CD14-positive monocyte (primary cell): ENCODE measurements at regions not wholly inside any gene's neighbourhood (a gene's known extent, or its start where the extent isn't known, plus 50 kb on each side); places are given as distances from the start of the nearest gene placed in this dataset.

Experiments
- DNase-seq, 3 donors: peaks; one replicate each; pipeline ENCODE4 v3.0.0-alpha.2; 2011 to 2022
- H2AFZ ChIP-seq: 2 replicates; pipeline ENCODE4 v1.6.0; 2012; ENCODE audit warnings: mild to moderate bottlenecking, low read depth, low read length, inconsistent platforms; ENCODE audit not compliant: insufficient read depth, poor library complexity, severe bottlenecking
- H3K27ac ChIP-seq, 2 donors: 1 replicate in 1 of 2; 2 replicates in 1 of 2; pipeline ENCODE4 v1.5.1; 2012 to 2013; ENCODE audit warnings: low read length in 2 of 2, control low read depth in 1 of 2, inconsistent platforms in 1 of 2, low read depth in 1 of 2, mild to moderate bottlenecking in 1 of 2
- H3K27me3 ChIP-seq, 2 donors: one replicate each; pipeline versions ENCODE4 v1.6.0 to v1.6.1; 2011 to 2013; ENCODE audit warnings: low read length in 2 of 2; ENCODE audit not compliant: control insufficient read depth in 2 of 2, insufficient read depth in 2 of 2
- H3K36me3 ChIP-seq, 2 donors: replicated peaks in 1 of 2; 1 replicate in 1 of 2; 2 replicates in 1 of 2; pipeline versions ENCODE4 v1.5.1 to v1.6.1; 2012 to 2013; ENCODE audit warnings: low read length in 2 of 2, control low read depth in 1 of 2, inconsistent platforms in 1 of 2, mild to moderate bottlenecking in 1 of 2; ENCODE audit not compliant: insufficient read depth in 2 of 2, control insufficient read depth in 1 of 2
- H3K4me1 ChIP-seq, 2 donors: 1 replicate in 1 of 2; 2 replicates in 1 of 2; pipeline versions ENCODE4 v1.5.1 to v1.6.1; 2012 to 2013; ENCODE audit warnings: low read length in 2 of 2, control low read depth in 1 of 2, inconsistent platforms in 1 of 2, mild to moderate bottlenecking in 1 of 2, moderate library complexity in 1 of 2; ENCODE audit not compliant: insufficient read depth in 2 of 2, control insufficient read depth in 1 of 2
- H3K4me2 ChIP-seq: replicated peaks from 2 replicates; pipeline ENCODE3; 2012; ENCODE audit warnings: low read length, moderate library complexity, mild to moderate bottlenecking; ENCODE audit not compliant: poor library complexity, severe bottlenecking; ENCODE audit errors: extremely low read depth
- H3K4me3 ChIP-seq, 3 experiments: fragments of 200-600 bp in 1 of 3; sonication (generic) in 1 of 3; replicated peaks in 1 of 3; 1 replicate in 2 of 3; 2 replicates in 1 of 3; pipeline ENCODE4 v1.5.1; 2011 to 2013; ENCODE audit warnings: low read length in 3 of 3, mild to moderate bottlenecking in 3 of 3, control low read depth in 2 of 3, low read depth in 2 of 3, inconsistent platforms in 1 of 3, moderate library complexity in 1 of 3
- H3K79me2 ChIP-seq: 2 replicates; pipeline ENCODE4 v1.6.0; 2012; ENCODE audit warnings: mild to moderate bottlenecking, control low read depth, inconsistent platforms, low read length, moderate library complexity; ENCODE audit not compliant: insufficient read depth
- H3K9ac ChIP-seq: 2 replicates; pipeline ENCODE4 v1.6.0; 2017; ENCODE audit warnings: low read length, mild to moderate bottlenecking; ENCODE audit not compliant: insufficient read depth, poor library complexity, severe bottlenecking
- H3K9me3 ChIP-seq, 2 donors: replicated peaks in 1 of 2; 1 replicate in 1 of 2; 2 replicates in 1 of 2; pipeline versions ENCODE4 v1.5.1 to v1.6.1; 2012 to 2013; ENCODE audit warnings: low read length in 2 of 2, control low read depth in 1 of 2; ENCODE audit not compliant: control insufficient read depth in 1 of 2, insufficient read depth in 1 of 2
- H4K20me1 ChIP-seq: 2 replicates; pipeline ENCODE4 v1.6.0; 2012; ENCODE audit warnings: mild to moderate bottlenecking, low read length, control low read depth, moderate library complexity; ENCODE audit not compliant: insufficient read depth
- H3K27ac Mint-ChIP-seq, 7 donors: one replicate each; pipeline ENCODE4 v1.8.0; 2020; ENCODE audit warnings: mild to moderate bottlenecking in 7 of 7, mixed read lengths in 7 of 7, moderate library complexity in 6 of 7, inconsistent platforms in 2 of 7
- H3K27me3 Mint-ChIP-seq, 3 donors: one replicate each; pipeline ENCODE4 v1.8.0; 2021 to 2022; ENCODE audit warnings: low read depth in 3 of 3, mild to moderate bottlenecking in 3 of 3, mixed read lengths in 3 of 3, moderate library complexity in 3 of 3, inconsistent platforms in 1 of 3
- H3K36me3 Mint-ChIP-seq, 2 donors: one replicate each; pipeline ENCODE4 v1.8.0; 2020; ENCODE audit warnings: mixed read lengths in 2 of 2, inconsistent platforms in 1 of 2, mild to moderate bottlenecking in 1 of 2
- H3K4me1 Mint-ChIP-seq: one replicate; pipeline ENCODE4 v1.8.0; 2020; ENCODE audit warnings: mild to moderate bottlenecking, mixed read lengths
- H3K4me3 Mint-ChIP-seq, 2 donors: one replicate each; pipeline ENCODE4 v1.8.0; 2020; ENCODE audit warnings: mild to moderate bottlenecking in 2 of 2, mixed read lengths in 2 of 2, moderate library complexity in 1 of 2
- H3K9me3 Mint-ChIP-seq, 7 donors: one replicate each; pipeline ENCODE4 v1.8.0; 2020 to 2022; ENCODE audit warnings: mixed read lengths in 7 of 7, mild to moderate bottlenecking in 6 of 7, moderate library complexity in 6 of 7, inconsistent platforms in 2 of 7
- WGBS: methylation state at CpG from one replicate; pipeline ENCODE4 v1.1.5; 2013; ENCODE audit warnings: missing lambda C conversion rate; ENCODE audit not compliant: insufficient coverage; 5-methylcytosine and 5-hydroxymethylcytosine counted together
- intact Hi-C, 2 donors: fragments of 100-400 bp; cut with micrococcal nuclease; formaldehyde crosslinking; loops; one replicate each; pipeline versions ENCODE4 v1.15.0 to v1.15.1; 2023
- TF ChIP-seq, protein P1 (sequence below): fragments of 200-600 bp; IDR thresholded peaks from one replicate; pipeline ENCODE4 v1.8.0; 2022; ENCODE audit warnings: antibody characterized with exemption, mild to moderate bottlenecking

- no peaks in the 10 kb centered on the region for H3K36me3 ChIP-seq
- intact Hi-C loops = loop anchor here in 1 of 2 donors (2.0 kb wide), 1 partner anchor 28 kb away; no protein-coding TSS in a partner anchor
- no peaks in the 10 kb centered on the region for H3K79me2 ChIP-seq
- H3K4me2 ChIP-seq = no peak overlapping the region
- H3K9me3 Mint-ChIP-seq = peaks cover 32 to 78% (median 67%) of the 10 kb centered on the region in 7 donors
- no peak for DNase-seq
- no peak overlapping the region for H2AFZ ChIP-seq
- no peak overlapping the region for H3K4me3 Mint-ChIP-seq
- H3K9me3 ChIP-seq = peaks cover 92 to 98% of the 10 kb centered on the region in 2 donors
- WGBS = 20% methylated on average over 1 of the region's 5 CpGs
- no peaks in the 10 kb centered on the region for H4K20me1 ChIP-seq
- H3K36me3 Mint-ChIP-seq = no peaks in the 10 kb centered on the region
- TF ChIP-seq, protein P1, sequence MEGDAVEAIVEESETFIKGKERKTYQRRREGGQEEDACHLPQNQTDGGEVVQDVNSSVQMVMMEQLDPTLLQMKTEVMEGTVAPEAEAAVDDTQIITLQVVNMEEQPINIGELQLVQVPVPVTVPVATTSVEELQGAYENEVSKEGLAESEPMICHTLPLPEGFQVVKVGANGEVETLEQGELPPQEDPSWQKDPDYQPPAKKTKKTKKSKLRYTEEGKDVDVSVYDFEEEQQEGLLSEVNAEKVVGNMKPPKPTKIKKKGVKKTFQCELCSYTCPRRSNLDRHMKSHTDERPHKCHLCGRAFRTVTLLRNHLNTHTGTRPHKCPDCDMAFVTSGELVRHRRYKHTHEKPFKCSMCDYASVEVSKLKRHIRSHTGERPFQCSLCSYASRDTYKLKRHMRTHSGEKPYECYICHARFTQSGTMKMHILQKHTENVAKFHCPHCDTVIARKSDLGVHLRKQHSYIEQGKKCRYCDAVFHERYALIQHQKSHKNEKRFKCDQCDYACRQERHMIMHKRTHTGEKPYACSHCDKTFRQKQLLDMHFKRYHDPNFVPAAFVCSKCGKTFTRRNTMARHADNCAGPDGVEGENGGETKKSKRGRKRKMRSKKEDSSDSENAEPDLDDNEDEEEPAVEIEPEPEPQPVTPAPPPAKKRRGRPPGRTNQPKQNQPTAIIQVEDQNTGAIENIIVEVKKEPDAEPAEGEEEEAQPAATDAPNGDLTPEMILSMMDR = no peak
- H3K27ac Mint-ChIP-seq = no peak overlapping the region
- no peaks in the 10 kb centered on the region for H3K27me3 ChIP-seq
- H3K4me3 ChIP-seq = no peak overlapping the region
- no peaks in the 10 kb centered on the region for H3K27me3 Mint-ChIP-seq
- no peak overlapping the region for H3K27ac ChIP-seq
- no peaks in the 10 kb centered on the region for H3K4me1 ChIP-seq
- H3K4me1 Mint-ChIP-seq = no peaks in the 10 kb centered on the region
- H3K9ac ChIP-seq = no peak overlapping the region
These were observed 87.1 kb upstream of the ZNF716 start for GRCh38 chr7:57362868-57363267.

DNA sequence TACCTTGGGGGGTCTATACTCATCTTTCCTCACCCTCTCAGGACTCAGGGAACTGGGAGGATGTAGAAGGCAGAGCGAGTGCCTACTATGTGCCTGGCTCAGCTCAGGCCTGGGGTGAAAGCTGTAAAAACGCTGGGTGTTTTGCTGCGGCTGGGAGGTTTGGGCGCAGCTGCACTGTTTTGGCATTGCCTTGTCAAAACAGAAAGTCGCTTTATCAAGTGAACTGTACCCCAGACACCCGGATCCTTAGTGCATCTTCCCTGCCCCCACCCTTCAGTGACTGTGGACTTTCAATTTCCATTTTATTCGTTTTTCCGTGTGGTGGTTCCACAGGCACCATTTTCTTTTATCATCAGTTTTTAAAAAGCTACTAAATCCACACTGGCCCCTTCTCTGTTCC is 86.7 kb upstream of the ZNF716 start:
- Histone ChIP-seq H3K4me3 (no peak overlapping the region), H3K36me3 (no peaks in the 10 kb centered on the region), H3K4me1 (no peaks in the 10 kb centered on the region), H4K20me1 (no peaks in the 10 kb centered on the region), H3K27me3 (no peaks in the 10 kb centered on the region), H2AFZ (no peak overlapping the region), H3K9me3 (peaks cover 90 to 98% of the 10 kb centered on the region in 2 donors), H3K27ac (no peak overlapping the region), H3K4me2 (no peak overlapping the region), H3K79me2 (no peaks in the 10 kb centered on the region), H3K9ac (no peak overlapping the region)
- TF ChIP-seq, protein P1 = no peak
- intact Hi-C loops = loop anchor here in 1 of 2 donors (2.0 kb wide), 1 partner anchor 27 kb away; no protein-coding TSS in a partner anchor
- Mint-ChIP-seq H3K27me3 (no peaks in the 10 kb centered on the region), H3K4me3 (no peak overlapping the region), H3K36me3 (no peaks in the 10 kb centered on the region), H3K27ac (no peak overlapping the region), H3K9me3 (peaks cover 32 to 78% (median 68%) of the 10 kb centered on the region in 7 donors), H3K4me1 (no peaks in the 10 kb centered on the region)
- 78% methylated on average over 8 of the region's 8 CpGs for WGBS
- no peak for DNase-seq
